GM18502 (cell line): ENCODE measurements at regions not wholly inside any gene's neighbourhood (a gene's known extent, or its start where the extent isn't known, plus 50 kb on each side); places are given as distances from the start of the nearest gene placed in this dataset.
"Not testable (repeated sequence)": the region's sequence is repeated elsewhere in the genome, so short reads cannot be mapped to it uniquely, and the experiment has no call there.

Experiments used
- ATAC-seq: cut with Tn5 transposase; IDR thresholded peaks from one replicate; pipeline ENCODE4 v1.9.1; 2021; ENCODE audit warnings: mild to moderate bottlenecking; ENCODE audit not compliant: unreplicated experiment, poor library complexity

DNA sequence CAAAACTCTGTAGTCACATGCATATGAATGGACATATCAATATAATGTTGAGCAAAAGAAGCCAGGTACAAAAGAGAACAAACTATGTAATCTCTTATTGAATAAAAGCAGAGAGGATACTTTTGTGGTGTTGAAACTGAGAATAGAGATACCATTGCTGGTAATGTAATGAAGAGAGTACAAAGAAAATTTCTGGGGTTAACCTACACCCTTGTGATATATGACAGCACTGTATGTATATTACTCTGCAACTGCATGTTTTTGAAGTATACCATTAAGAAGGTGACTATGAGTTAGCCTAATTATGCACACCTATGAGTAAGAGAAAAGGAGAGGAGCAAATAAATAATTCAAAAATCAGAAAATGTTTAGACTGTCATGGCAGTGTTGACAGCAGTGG, 268.8 kb upstream of the DEFB112 start:
- ATAC-seq = no peak

DNA sequence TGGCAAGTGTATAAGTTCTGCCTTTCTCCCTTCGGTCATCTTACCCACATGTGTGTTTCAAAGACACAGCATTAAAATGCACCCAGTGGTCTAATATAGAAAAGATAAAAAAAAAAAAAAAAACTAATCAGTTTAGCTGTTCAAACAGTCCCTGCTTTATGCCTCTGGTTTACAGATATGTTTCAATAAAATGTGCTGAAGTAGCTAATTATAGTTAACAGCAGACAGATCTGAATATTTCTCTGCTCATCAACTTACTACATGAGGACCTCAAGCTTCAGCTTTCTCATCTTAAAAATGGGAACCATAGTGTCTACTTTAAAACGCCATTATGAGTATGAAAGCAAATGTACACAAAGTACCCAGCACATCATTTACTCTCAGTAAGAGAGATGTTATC, 280.6 kb upstream of the DEFB112 start:
- ATAC-seq = no peak

DNA sequence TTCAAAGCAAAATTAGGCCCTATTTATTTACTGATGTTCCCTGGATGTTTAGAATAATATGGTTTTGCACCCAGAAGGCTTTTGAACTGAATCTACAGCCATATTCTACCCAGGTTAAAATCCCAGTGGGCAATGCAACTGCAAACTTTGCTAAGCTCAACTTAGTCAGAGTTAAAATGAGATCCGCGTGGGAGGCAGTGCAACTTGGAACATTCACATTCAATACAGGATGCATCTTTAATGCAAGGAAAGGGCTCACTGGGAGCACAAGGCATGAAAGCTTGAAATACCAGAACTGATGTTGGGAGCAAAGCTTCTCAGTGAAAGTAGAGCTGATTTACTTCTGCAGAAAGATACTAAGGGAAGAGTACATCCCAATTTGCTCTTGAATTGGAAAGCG, 281.2 kb upstream of the DEFB112 start:
- ATAC-seq = no peak

DNA sequence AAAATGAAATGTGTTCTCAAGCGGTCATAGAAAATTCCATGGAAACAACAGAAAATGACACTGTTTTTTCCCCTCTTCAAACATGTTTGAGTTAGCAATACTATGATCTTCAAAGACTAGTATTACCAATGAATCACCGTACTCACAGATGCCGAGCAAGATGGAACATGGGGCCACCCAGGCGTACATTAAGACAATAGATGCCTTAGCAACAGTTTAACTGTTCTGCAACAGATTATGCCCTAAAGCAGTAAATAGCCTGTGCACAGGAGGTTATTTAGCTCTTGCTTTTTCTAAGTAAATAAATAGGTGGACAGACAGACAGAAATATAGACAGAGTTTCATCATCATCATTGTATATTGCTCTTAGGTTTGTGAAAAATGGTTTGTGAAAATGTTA, 284.0 kb upstream of the DEFB112 start:
- ATAC-seq = no peak

- ATAC-seq = no peak
Observed at GRCh38 chr6:50337532-50338122, 287.9 kb upstream of the DEFB112 start.

- ATAC-seq = no peak
Observed at GRCh38 chr6:50353603-50354002, 303.9 kb upstream of the DEFB112 start.

DNA sequence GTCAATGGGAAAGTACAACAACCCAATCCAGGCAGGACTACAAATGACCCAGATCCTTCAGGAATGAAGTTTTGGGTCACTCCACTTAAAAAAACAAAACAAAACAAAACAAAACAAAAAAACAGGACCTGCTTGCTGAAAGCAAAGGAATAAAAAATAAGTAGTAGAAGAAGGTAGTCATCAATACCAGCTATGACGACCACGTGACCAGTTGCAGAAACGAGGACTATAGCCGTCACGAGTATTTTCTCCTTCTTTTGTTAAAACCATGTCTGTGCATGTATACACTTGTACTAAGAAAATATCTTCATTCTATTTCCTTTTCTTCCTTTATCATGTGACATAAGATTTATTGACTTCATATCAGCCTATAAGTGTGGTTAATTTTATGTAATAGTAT, 308.4 kb upstream of the DEFB112 start:
- no peak for ATAC-seq

DNA sequence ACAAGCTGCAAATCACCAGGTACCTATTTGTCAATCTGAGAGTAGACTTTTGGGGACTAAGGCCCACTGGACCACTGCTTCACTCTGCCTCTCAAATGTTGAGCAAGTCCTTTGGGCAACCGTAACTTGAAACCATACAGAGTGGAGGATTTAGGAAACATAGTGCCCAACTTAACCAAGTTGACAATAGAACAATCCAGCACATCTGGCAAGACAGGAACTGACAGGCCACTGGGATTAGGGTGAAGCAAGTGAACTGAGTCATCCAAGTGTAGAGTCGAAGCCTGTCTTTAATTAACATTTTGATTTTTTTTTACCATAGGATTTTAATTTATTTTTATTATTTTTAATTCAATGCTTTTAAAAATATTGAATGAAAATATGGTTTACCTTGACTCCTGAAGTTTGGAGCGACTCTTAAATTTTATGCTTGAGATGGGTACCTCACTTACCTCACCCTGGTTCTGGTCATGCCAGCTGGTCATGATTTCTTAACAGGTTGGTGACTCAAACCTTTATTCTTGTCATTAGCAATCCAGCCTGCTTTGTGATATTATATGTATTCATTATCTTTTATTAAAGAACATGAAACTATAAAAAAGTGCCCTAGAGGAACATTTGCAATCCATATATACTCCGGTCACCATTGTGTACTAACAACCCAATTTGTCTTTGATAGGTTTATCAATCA, 312.1 kb upstream of the DEFB112 start:
- ATAC-seq = no peak

DNA sequence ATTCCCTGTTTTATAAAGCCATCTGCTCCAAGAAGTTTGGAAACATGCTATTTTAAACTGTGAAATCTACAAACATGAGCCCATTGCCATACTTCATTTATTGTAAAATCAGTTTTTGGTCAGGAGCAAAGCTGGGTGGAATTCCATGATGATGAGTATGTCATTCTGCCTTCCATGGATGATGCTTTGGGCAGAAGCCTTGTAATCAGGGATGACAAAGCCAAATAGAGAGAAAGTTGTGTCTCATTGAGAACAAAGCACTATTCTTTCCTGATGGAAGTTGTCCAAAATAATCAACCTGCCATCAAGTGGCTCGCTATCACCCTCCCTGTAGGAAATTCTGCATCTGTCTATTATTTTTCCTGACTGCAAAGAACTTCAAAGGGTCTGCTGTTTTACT, 313.0 kb upstream of the DEFB112 start:
- no peak for ATAC-seq

DNA sequence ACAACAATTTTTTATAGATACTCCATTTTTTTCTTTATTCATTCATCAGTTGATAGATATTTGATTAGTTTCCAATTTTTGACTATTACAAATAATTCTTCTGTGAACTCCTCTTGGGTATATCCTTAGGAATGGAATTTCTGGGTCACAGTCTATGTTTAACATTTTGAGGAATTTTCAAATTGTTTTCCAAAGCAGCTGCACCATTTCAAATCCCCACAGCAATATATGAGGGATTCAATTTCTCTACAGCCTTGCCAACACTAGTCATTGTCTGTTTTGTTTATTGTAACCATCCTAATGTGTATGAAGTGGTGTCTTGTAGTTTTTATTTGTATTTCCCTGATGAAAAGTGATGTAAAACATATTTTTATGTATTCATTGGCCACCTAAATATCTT, 320.3 kb upstream of the DEFB112 start:
- no peak for ATAC-seq

- no peak for ATAC-seq
Observed at GRCh38 chr6:50380406-50381098, 330.8 kb upstream of the DEFB112 start.

DNA sequence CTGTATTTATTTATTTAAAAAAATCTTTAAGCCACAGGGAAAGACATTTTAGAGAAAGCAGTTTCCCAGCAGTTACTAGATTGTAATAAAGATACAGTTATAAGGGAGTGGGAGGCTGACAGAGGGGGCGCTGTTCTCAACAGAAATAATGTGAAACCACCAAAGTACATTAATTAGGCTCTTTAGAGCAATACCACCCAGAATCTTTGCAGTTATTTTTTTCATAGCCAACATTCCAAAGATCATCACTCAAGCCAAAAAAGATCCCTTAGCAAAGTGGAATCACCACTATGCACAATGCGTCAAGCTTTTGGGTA, 331.3 kb upstream of the DEFB112 start:
- ATAC-seq = no peak

DNA sequence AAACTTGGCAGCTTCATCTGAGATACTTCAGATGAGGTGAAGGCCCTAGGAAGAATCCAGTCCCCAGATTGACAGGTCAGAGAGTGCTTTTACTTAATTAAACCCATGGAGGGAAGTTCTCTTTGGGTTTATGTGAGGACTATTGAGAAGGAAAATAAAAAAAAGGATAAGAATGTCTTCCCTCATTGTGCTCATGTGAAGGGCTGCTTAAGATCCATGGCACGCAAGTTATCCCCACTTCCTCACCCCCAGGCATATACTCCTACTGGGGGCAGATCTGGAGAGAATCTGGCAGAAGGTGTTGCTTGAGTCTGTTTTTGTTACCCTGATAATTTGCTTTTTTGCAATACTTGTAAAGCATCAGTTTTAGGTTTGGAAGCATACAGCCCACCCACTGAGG, 322.9 kb upstream of the TFAP2D start:
- no peak for ATAC-seq

DNA sequence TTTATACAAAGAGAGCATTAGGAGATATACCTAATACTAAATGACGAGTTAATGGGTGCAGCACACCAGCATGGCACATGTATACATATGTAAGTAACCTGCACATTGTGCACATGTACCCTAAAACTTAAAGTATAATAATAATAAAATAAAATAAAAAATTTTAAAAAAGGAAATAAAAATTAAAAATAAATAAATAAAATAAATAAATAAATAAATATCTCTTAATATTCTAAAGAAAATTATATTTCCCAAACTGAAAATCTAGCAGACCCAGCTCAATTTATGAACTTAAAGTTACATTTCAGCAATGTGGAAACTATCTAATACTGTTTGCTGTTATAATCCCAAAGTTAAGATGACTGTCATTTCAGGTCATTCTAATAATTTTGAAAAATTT, 319.2 kb upstream of the TFAP2D start:
- ATAC-seq = not testable (repeated sequence)

DNA sequence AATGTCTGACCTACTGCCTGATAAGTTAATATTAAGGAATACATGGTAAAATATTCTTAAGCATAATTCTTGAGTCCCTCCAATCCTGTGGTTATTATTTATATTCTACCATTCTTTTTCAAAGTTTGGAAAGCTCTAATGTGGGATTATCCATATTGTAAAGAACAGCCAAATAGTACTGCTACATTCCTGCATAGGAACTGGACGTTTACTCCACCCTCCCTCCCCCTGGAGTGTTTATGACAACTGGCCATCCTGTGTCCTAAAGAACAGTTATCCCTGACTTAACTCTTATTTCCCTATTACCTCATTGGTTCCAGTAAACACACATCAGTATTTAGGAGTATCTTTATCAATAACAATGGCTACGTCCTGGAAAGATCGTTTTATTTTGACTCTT, 308.7 kb upstream of the TFAP2D start:
- ATAC-seq = no peak

- ATAC-seq = no peak
Observed at GRCh38 chr6:50410579-50410978, 302.7 kb upstream of the TFAP2D start.

GRCh38 chr6:50421041-50421440, 292.3 kb upstream of the TFAP2D start:
- not testable (repeated sequence) for ATAC-seq

- ATAC-seq = no peak
Observed at GRCh38 chr6:50427267-50427666, 286.1 kb upstream of the TFAP2D start.

DNA sequence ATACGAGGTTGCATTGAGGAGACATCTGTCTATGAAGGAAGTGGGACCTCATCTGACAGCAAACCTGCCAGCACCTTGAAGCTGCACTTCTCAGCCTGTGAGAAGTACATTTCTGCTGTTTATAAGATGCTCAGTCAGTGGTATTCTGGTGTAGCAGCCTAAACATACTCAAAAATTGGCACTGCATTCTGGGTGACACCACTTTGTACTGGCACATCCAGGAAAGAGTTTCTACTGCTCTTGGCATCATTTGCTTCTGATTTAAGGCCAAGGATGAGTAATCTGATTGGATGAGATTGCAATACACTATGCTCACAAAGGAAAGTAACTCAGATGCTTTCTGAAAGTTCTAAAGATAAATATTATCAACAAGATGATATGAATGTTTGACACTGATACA, 275.4 kb upstream of the TFAP2D start:
- no peak for ATAC-seq

DNA sequence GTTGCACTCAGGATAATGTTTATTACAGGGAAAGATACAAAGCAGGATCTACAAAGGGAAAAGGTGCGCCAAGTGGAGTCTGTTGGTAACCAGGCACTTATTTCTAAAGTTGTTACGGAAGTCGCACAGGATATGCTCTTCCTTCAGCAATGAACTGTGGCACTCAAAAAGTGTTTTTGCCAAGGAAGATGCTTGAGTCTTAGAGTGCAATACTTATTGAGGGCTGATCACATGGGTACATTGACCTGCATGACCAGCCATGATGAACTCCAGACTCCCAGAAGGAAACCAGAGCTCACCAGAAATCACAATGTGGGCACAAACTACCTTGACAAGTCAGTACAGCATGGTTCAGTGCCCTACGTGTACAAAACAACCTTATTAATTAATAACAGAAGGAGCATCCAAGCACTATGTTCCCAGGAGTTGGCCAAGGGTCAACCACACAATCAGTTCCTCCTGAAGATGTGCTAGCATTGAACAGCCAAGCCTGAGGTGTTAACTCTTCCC, 270.7 kb upstream of the TFAP2D start:
- no peak for ATAC-seq

DNA sequence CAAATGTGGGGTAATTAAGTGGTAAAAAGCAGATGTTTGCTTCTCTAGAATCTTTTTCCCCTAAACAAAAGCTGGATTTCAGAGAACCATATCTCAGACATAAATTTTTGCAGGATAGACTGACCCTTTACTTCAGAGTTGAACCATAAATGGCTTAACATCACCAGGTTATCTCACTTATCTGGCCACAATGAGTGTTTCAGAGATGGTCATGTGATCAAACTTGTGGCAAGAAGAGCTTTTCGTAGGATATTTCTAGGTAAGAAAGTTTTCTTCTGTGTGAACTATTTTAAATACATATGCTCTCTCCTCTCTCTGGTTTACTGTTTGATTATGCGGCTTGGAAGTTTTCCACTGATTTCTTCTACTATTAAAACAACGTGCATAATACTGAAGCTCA, 270.2 kb upstream of the TFAP2D start:
- ATAC-seq = no peak

DNA sequence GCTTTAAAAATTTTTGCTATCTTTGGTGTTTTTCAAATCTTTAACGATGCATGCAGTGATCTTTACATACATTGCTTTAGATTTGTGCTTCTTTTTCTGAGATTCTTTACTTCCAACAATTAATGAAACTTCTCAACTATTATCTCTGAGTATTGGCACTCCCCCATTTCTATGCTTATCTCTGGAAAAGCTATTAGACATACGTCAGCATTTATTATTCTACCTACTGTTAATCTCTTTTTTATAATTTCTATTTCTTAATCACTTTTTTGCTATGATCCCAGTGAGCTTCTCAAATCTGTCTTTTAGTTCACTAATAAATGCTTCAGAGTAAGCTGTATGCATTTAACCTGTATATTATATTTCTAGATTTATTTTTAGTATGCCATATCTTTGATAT, 264.2 kb upstream of the TFAP2D start:
- ATAC-seq = no peak
